PC-3 (cell line): ENCODE measurements at regions not wholly inside any gene's neighbourhood (a gene's known extent, or its start where the extent isn't known, plus 50 kb on each side); places are given as distances from the start of the nearest gene placed in this dataset.

Source experiments
- ATAC-seq: fragments of 200-7000 bp; cut with Tn5 transposase; 2 replicates; pipeline ENCODE4 v1.9.1; 2020; ENCODE audit warnings: mild to moderate bottlenecking, moderate library complexity
- BruUV-seq: library from RNA; stranded (reverse); fragments of 400-500 nt; replicated peaks from 2 replicates; lab custom pipeline; 2021; lab: Mats Ljungman, UMichigan
- CTCF ChIA-PET: fragments of 300-600 bp; sonication (Branson Sonifier 250); formaldehyde crosslinking; loops from one replicate; lab custom pipeline; 2022; ENCODE audit warnings: antibody characterized with exemption; lab: Charles Lee
- POLR2A ChIA-PET: fragments of 300-600 bp; sonication (Branson Sonifier 250); formaldehyde crosslinking; loops from one replicate; lab custom pipeline; 2022; ENCODE audit warnings: antibody characterized with exemption; ENCODE audit not compliant: unreplicated experiment; lab: Charles Lee
- DNase-seq: peaks from one replicate; pipeline ENCODE4 v3.0.0-alpha.2; 2015
- H2AFZ ChIP-seq: fragments of 300-600 bp; sonication (generic); 2 replicates; pipeline ENCODE4 v1.6.0; 2016; ENCODE audit warnings: antibody characterized with exemption, low read length
- H3F3A ChIP-seq: fragments of 300-600 bp; sonication (generic); one replicate; pipeline ENCODE4 v1.6.0; 2017; ENCODE audit warnings: antibody characterized with exemption, low read length, control low read depth, mild to moderate bottlenecking; ENCODE audit not compliant: unreplicated experiment
- H3K27ac ChIP-seq: fragments of 300-600 bp; sonication (generic); 2 replicates; pipeline ENCODE4 v1.5.1; 2016; ENCODE audit warnings: mild to moderate bottlenecking, low read length
- H3K27me3 ChIP-seq: fragments of 300-600 bp; sonication (generic); 2 replicates; pipeline ENCODE4 v1.6.1; 2016; ENCODE audit warnings: low read length, mixed read lengths
- H3K36me3 ChIP-seq: fragments of 300-600 bp; sonication (generic); 2 replicates; pipeline ENCODE4 v1.6.1; 2016; ENCODE audit warnings: low read depth, mixed run types, low read length, mixed read lengths
- H3K4me1 ChIP-seq: fragments of 300-600 bp; sonication (generic); 2 replicates; pipeline ENCODE4 v1.5.1; 2016; ENCODE audit warnings: low read length; ENCODE audit not compliant: insufficient read depth
- H3K4me2 ChIP-seq: fragments of 300-600 bp; sonication (generic); 2 replicates; pipeline ENCODE4 v1.6.0; 2016; ENCODE audit warnings: low read length
- H3K4me3 ChIP-seq: fragments of 300-600 bp; sonication (generic); 2 replicates; pipeline ENCODE4 v1.5.1; 2016; ENCODE audit warnings: mild to moderate bottlenecking, low read length, mixed read lengths
- H3K79me2 ChIP-seq: fragments of 300-600 bp; sonication (generic); 2 replicates; pipeline ENCODE4 v1.6.1; 2017; ENCODE audit warnings: low read length, mixed read lengths
- H3K9ac ChIP-seq: fragments of 300-600 bp; sonication (generic); 2 replicates; pipeline ENCODE4 v1.6.0; 2016; ENCODE audit warnings: mild to moderate bottlenecking, low read length
- H3K9me2 ChIP-seq: fragments of 300-600 bp; sonication (generic); replicated peaks from 2 replicates; pipeline ENCODE4 v1.6.1; 2016; ENCODE audit warnings: mixed run types, low read length, mixed read lengths
- H3K9me3 ChIP-seq: fragments of 300-600 bp; sonication (generic); 2 replicates; pipeline ENCODE4 v1.6.1; 2016; ENCODE audit warnings: low read length, mixed read lengths
- H4K20me1 ChIP-seq: fragments of 300-600 bp; sonication (generic); 2 replicates; pipeline ENCODE4 v1.6.1; 2016; ENCODE audit warnings: low read length, mixed read lengths
- EZH2 ChIP-seq: fragments of 300-600 bp; sonication (generic); IDR thresholded peaks from one replicate; pipeline ENCODE4 v1.6.1; 2017; ENCODE audit warnings: antibody characterized with exemption, mild to moderate bottlenecking, low read length; ENCODE audit not compliant: unreplicated experiment
- EZH2phosphoT487 ChIP-seq: fragments of 300-600 bp; sonication (generic); IDR thresholded peaks from 2 replicates; pipeline ENCODE4 v1.6.1; 2018; ENCODE audit warnings: mild to moderate bottlenecking, antibody characterized with exemption, low read length, borderline replicate concordance
- intact Hi-C: fragments of 100-400 bp; cut with micrococcal nuclease; formaldehyde crosslinking; loops from 2 replicates; pipeline ENCODE4 v1.9.0; 2023
- TF ChIP-seq, protein P1 (sequence below): fragments of 300-600 bp; sonication (generic); conservative IDR thresholded peaks from 2 replicates; pipeline ENCODE4 v1.5.1; 2017; ENCODE audit warnings: antibody characterized with exemption, low read depth, mild to moderate bottlenecking, low read length

- peaks cover 22% of the 10 kb centered on the region; the same call in 1 of the 2 replicates for H3K27me3 ChIP-seq
- no peaks in the 10 kb centered on the region for H3K9me2 ChIP-seq
- ATAC-seq (no peak), DNase-seq (no peak)
- no TSS peak for BruUV-seq
- POLR2A ChIA-PET: no interaction called here
- no peak overlapping the region for H2AFZ ChIP-seq
- H3K36me3 ChIP-seq: no peaks in the 10 kb centered on the region
- no peak overlapping the region for H3K4me2 ChIP-seq
- CTCF ChIA-PET: no interaction called here
- H3K9me3 ChIP-seq: no peaks in the 10 kb centered on the region
- H3K4me1 ChIP-seq: peaks cover 10% of the 10 kb centered on the region
- intact Hi-C loops: no loop called here
- H4K20me1 ChIP-seq: no peaks in the 10 kb centered on the region
- no peak overlapping the region for H3K4me3 ChIP-seq
- TF ChIP-seq EZH2 (no peak), EZH2phosphoT487 (no peak)
- TF ChIP-seq, protein P1, sequence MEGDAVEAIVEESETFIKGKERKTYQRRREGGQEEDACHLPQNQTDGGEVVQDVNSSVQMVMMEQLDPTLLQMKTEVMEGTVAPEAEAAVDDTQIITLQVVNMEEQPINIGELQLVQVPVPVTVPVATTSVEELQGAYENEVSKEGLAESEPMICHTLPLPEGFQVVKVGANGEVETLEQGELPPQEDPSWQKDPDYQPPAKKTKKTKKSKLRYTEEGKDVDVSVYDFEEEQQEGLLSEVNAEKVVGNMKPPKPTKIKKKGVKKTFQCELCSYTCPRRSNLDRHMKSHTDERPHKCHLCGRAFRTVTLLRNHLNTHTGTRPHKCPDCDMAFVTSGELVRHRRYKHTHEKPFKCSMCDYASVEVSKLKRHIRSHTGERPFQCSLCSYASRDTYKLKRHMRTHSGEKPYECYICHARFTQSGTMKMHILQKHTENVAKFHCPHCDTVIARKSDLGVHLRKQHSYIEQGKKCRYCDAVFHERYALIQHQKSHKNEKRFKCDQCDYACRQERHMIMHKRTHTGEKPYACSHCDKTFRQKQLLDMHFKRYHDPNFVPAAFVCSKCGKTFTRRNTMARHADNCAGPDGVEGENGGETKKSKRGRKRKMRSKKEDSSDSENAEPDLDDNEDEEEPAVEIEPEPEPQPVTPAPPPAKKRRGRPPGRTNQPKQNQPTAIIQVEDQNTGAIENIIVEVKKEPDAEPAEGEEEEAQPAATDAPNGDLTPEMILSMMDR: no peak
- H3F3A ChIP-seq: no peaks in the 10 kb centered on the region
- no peak overlapping the region for H3K27ac ChIP-seq
- H3K79me2 ChIP-seq: no peaks in the 10 kb centered on the region
- no peak overlapping the region for H3K9ac ChIP-seq
These were observed 51.0 kb upstream of the DMRTB1 start for GRCh38 chr1:53408013-53408754.

DNA sequence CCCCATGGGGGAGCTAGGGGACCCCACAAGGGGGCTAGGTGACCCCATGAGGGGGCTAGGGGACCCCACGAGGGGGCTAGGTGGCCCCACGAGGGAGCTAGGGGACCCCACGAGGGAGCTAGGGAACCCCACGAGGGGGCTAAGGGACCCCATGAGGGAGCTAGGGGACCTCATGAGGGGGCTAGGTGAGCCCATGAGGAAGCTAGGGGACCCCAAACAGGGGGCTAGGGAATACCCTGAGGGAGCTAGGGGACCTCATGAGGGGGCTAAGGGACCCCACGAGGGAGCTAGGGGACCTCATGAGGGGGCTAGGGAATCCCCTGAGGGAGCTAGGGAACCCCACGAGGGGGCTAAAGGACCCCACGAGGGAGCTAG is 50.5 kb upstream of the DMRTB1 start:
- Histone ChIP-seq H3K27ac (no peak overlapping the region), H3K9me2 (no peaks in the 10 kb centered on the region), H3K4me3 (no peak overlapping the region), H3K4me2 (no peak overlapping the region), H4K20me1 (no peaks in the 10 kb centered on the region), H3K79me2 (no peaks in the 10 kb centered on the region), H2AFZ (no peak overlapping the region), H3K36me3 (no peaks in the 10 kb centered on the region), H3K4me1 (peaks cover 16% of the 10 kb centered on the region), H3K9me3 (no peaks in the 10 kb centered on the region), H3F3A (no peaks in the 10 kb centered on the region), H3K9ac (no peak overlapping the region), H3K27me3 (peaks cover 17% of the 10 kb centered on the region; the same call in 1 of the 2 replicates)
- no TSS peak for BruUV-seq
- intact Hi-C loops: no loop called here
- CTCF ChIA-PET: no interaction called here
- ATAC-seq (no peak), DNase-seq (no peak)
- POLR2A ChIA-PET: no interaction called here
- TF ChIP-seq EZH2phosphoT487: no peak

DNA sequence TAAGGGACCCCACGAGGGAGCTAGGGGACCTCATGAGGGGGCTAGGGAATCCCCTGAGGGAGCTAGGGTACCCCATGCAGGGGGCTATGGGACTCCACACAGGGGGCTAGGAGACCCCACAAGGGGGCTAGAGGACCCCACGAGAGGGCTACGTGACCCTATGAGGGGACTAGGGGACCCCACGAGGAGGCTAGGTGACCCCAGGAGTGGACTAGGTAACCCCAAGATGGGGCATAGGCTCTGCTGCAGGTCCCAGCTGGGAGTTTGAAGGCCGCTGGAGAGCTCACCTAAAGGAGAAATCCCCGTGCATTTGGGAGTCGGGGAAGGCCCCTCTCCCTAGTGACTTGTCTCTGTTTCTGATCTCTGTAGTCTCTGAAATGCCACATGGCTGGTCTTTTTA is 50.0 kb upstream of the DMRTB1 start:
- Histone ChIP-seq H3K4me3 (no peak overlapping the region), H3K4me1 (peaks cover 21% of the 10 kb centered on the region), H4K20me1 (no peaks in the 10 kb centered on the region), H3K79me2 (no peaks in the 10 kb centered on the region), H3K9me2 (no peaks in the 10 kb centered on the region), H3F3A (no peaks in the 10 kb centered on the region), H3K36me3 (no peaks in the 10 kb centered on the region), H3K27ac (no peak overlapping the region), H3K4me2 (no peak overlapping the region), H3K9ac (no peak overlapping the region), H3K27me3 (peaks cover 13% of the 10 kb centered on the region; the same call in 1 of the 2 replicates), H3K9me3 (no peaks in the 10 kb centered on the region), H2AFZ (no peak overlapping the region)
- no TSS peak for BruUV-seq
- DNase-seq (no peak), ATAC-seq (no peak)
- TF ChIP-seq EZH2 (no peak), EZH2phosphoT487 (no peak)
- TF ChIP-seq, protein P1: no peak
- POLR2A ChIA-PET: no interaction called here
- CTCF ChIA-PET: no interaction called here
- intact Hi-C loops: no loop called here
